Psoas muscle (tissue), 7 donors: ENCODE measurements at regions not wholly inside any gene's neighbourhood (a gene's known extent, or its start where the extent isn't known, plus 50 kb on each side); places are given as distances from the start of the nearest gene placed in this dataset.
A peak's percentile ranks its signal among the peaks of the same experiment; 100 is the strongest.

Experiments used
- ATAC-seq, 4 donors: fragments of 200-7000 bp; cut with Tn5 transposase; one replicate each; pipeline ENCODE4 v1.9.1; 2020; ENCODE audit warnings: moderate library complexity in 3 of 4, mild to moderate bottlenecking in 2 of 4
- DNase-seq, 2 donors: peaks; one replicate each; pipeline ENCODE4 v3.0.0-alpha.2; 2020
- H3K27ac ChIP-seq: fragments of 200-600 bp; one replicate; pipeline ENCODE4 v1.8.0; 2022
- H3K27me3 ChIP-seq, 3 donors: fragments of 200-600 bp in 1 of 3; one replicate each; pipeline versions ENCODE4 v1.6.1 to v1.8.0; 2013 to 2022; ENCODE audit warnings: low read length in 2 of 3, mild to moderate bottlenecking in 2 of 3, moderate library complexity in 1 of 3; ENCODE audit not compliant: insufficient read depth in 3 of 3
- H3K36me3 ChIP-seq, 2 donors: fragments of 200-600 bp in 1 of 2; one replicate each; pipeline versions ENCODE4 v1.6.1 to v1.8.0; 2013 to 2022; ENCODE audit warnings: low read depth in 1 of 2, mild to moderate bottlenecking in 1 of 2, moderate library complexity in 1 of 2; ENCODE audit not compliant: insufficient read depth in 1 of 2
- H3K4me1 ChIP-seq: fragments of 200-600 bp; one replicate; pipeline ENCODE4 v1.8.0; 2022
- H3K4me3 ChIP-seq: fragments of 200-600 bp; one replicate; pipeline ENCODE4 v1.8.0; 2022; ENCODE audit warnings: mild to moderate bottlenecking
- H3K9me3 ChIP-seq: fragments of 200-600 bp; one replicate; pipeline ENCODE4 v1.8.0; 2022
- CTCF ChIP-seq: fragments of 200-600 bp; IDR thresholded peaks from one replicate; pipeline ENCODE4 v1.8.0; 2022; ENCODE audit warnings: antibody characterized with exemption
- WGBS, 3 donors: extraction: QIAGEN DNeasy Blood & Tissue Kit; methylation state at CpG; one replicate each; pipeline versions ENCODE4 v1.1.6 to v1.1.7; 2013; 5-methylcytosine and 5-hydroxymethylcytosine counted together
- intact Hi-C, 2 donors: fragments of 100-400 bp; cut with DNase I; formaldehyde crosslinking; loops; one replicate each; pipeline versions ENCODE4 v1.11.0 to v1.14.2; 2022
- donor health status: healthy with polysubstance abuse.
- donor health status: DM: no; HTN: no; CAD: no; lungs with moderate emphysema.
- donor health status: Bipolar disorder and iron deficiency.
- donor health status: healthy.
- donor health status: DM: yes; HTN: yes; CAD: no.
- donor health status: DM: no; HTN: no; CAD: no.
- donor health status: DM: yes; HTN: yes; CAD: no.

GRCh38 chr9:134559013-134559412, 82.6 kb upstream of the COL5A1 start:
- no peak for TF ChIP-seq CTCF
- Histone ChIP-seq H3K27ac (no peak overlapping the region), H3K9me3 (no peaks in the 10 kb centered on the region), H3K4me3 (no peak overlapping the region), H3K4me1 (no peaks in the 10 kb centered on the region), H3K36me3 (no peaks in the 10 kb centered on the region), H3K27me3 (peaks cover 0 to 13% (median 0%) of the 10 kb centered on the region in 3 donors)
- intact Hi-C loops = no loop called here
- WGBS, 3 donors = 80 to 82% (median 82%) methylated on average over 5 of the region's 5 CpGs
- DNase-seq (peak in 1 of 2 donors; percentile 16), ATAC-seq (no peak)

GRCh38 chr9:134560206-134560605, 81.4 kb upstream of the COL5A1 start:
- TF ChIP-seq CTCF = no peak
- H3K9me3 ChIP-seq = no peaks in the 10 kb centered on the region
- peaks cover 0 to 1% (median 0%) of the 10 kb centered on the region in 3 donors for H3K27me3 ChIP-seq
- no peaks in the 10 kb centered on the region for H3K36me3 ChIP-seq
- no peak overlapping the region for H3K27ac ChIP-seq
- no peak for DNase-seq
- H3K4me3 ChIP-seq = no peak overlapping the region
- no peaks in the 10 kb centered on the region for H3K4me1 ChIP-seq
- intact Hi-C loops = no loop called here
- ATAC-seq = no peak
- WGBS, 3 donors = 75 to 83% (median 82%) methylated on average over 5 of the region's 5 CpGs

GRCh38 chr9:134560654-134561053, 80.9 kb upstream of the COL5A1 start:
- Histone ChIP-seq H3K27me3 (no peaks in the 10 kb centered on the region), H3K27ac (no peak overlapping the region), H3K36me3 (no peaks in the 10 kb centered on the region), H3K9me3 (no peaks in the 10 kb centered on the region), H3K4me1 (no peaks in the 10 kb centered on the region), H3K4me3 (no peak overlapping the region)
- intact Hi-C loops = no loop called here
- WGBS, 3 donors = 76 to 79% (median 78%) methylated on average over 10 of the region's 10 CpGs
- TF ChIP-seq CTCF = no peak
- no peak for ATAC-seq
- DNase-seq = no peak

GRCh38 chr9:134561427-134562145, 80.0 kb upstream of the COL5A1 start:
- no peaks in the 10 kb centered on the region for H3K36me3 ChIP-seq
- 83 to 89% (median 84%) methylated on average over 12 of the region's 12 CpGs for WGBS, 3 donors
- ATAC-seq (no peak), DNase-seq (no peak)
- H3K9me3 ChIP-seq = no peaks in the 10 kb centered on the region
- H3K4me1 ChIP-seq = no peaks in the 10 kb centered on the region
- no peak overlapping the region for H3K4me3 ChIP-seq
- no peak for TF ChIP-seq CTCF
- intact Hi-C loops = no loop called here
- no peaks in the 10 kb centered on the region for H3K27me3 ChIP-seq
- no peak overlapping the region for H3K27ac ChIP-seq
